GM19240 (cell line): ENCODE measurements at regions not wholly inside any gene's neighbourhood (a gene's known extent, or its start where the extent isn't known, plus 50 kb on each side); places are given as distances from the start of the nearest gene placed in this dataset.
"Not testable (repeated sequence)": the region's sequence is repeated elsewhere in the genome, so short reads cannot be mapped to it uniquely, and the experiment has no call there.

Experiments
- DNase-seq: peaks from one replicate; pipeline ENCODE4 v3.0.0; 2011; ENCODE audit warnings: low spot score; ENCODE audit not compliant: insufficient read length

DNA sequence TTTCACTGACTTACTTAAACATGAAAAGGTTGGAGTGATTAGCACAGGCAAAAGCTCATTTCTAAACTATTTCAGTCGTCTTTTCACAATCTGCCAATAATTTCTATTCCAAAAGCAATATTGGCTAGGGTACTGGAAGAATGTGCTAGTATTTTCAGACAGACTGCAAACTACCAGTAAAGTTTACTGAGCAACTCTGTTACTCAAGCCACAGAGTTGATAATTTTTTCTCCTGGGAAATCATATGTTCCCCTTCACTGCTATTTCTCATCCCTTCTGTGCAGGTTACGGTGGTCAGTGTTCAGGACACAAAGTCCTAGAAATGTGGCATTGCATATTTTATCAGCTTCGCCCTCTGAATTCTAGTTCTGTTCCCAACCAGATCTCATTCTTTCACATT lies 343.3 kb upstream of the TNC start:
- DNase-seq: no peak

GRCh38 chr9:115462623-115463022 lies 344.7 kb upstream of the TNC start:
- DNase-seq: no peak

GRCh38 chr9:115466756-115467155 lies 348.8 kb upstream of the TNC start:
- no peak for DNase-seq

DNA sequence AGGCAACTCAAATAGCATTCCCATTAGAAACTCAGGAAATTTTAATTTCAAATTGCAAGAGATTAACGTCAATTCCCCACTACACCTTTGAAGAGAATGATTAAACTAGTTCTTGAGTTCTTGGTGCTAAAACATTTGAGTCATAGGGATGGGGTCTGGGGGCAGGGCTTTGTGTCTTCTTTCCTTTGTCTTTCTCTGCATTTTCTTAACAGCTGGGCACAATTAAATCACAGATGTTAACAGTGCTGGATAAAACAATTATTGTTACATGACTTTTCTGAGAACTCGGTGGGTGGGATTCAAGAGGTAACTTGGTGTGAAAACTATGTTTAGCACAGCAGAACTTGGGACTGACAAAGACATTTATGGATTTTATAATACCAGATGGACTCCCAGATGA lies 351.9 kb upstream of the TNC start:
- DNase-seq: no peak

- not testable (repeated sequence) for DNase-seq
Observed at GRCh38 chr9:115473032-115473431, 355.1 kb upstream of the TNC start.

GRCh38 chr9:115481769-115482168 lies 363.8 kb upstream of the TNC start:
- no peak for DNase-seq

DNA sequence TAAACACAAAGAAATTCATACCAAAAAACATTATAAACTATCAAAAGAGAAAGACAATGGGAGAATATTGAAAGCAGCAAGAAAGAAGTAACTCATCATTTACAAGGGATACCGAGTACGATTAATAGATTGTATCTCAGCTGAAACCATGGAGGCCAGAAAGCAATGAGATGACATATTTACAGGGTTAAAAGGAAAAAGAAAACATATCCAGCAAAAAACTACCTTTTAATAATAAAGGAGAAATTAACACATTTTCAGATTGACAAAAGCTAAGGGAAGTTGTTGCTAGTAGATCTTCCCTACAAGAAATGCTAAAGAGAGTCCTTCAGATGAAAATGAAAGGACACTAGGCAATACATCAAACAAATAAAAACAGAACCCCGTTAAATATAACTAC lies 364.8 kb upstream of the TNC start:
- no peak for DNase-seq

DNA sequence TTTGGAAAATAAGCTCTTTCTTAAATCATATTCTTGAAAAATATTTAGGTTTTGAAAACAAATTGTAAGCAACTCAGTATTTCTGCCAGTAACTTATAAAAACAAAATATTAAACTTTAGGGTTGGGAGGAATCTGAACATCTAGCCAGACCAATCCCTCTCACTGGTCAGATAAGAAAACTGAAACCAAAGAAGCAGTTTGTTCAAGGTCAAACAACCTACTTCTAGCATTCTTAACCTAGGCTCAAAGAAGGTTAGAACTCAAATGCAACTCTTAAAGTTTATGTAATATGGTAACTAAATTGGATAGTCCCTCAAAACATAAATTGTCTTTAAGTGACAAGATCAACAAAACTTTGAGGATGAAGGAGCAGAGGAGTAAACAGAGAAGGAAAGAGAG lies 374.9 kb upstream of the TNC start:
- no peak for DNase-seq

- DNase-seq: no peak
Observed at GRCh38 chr9:115494393-115494792, 376.4 kb upstream of the TNC start.

DNA sequence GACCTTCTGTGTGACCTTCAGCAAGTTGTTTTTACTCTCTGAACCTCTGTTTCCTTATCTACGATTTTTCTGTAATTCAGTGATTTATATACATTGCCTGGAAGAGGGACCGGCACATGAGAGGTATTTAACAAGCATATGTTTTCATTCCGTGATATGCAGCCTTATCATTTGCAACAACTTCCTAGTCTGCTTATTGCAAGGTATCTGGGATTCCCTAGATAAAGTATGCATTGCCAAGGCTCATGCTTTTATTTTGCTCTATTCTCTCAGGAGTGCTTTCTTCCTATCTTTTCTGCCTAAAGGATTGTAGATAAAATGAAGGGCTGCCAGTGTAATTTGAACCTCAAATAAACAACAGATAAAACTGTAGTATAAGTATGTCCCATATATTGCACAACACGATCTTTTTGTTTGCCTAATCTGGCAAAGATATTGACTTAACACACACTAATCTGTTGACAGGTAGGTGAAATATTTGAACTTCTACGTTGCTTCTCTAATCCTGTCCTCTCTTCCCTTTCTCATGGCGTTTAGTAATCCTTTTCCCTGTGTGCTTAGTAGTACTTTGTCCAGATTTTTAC lies 377.2 kb upstream of the TNC start:
- DNase-seq: no peak

DNA sequence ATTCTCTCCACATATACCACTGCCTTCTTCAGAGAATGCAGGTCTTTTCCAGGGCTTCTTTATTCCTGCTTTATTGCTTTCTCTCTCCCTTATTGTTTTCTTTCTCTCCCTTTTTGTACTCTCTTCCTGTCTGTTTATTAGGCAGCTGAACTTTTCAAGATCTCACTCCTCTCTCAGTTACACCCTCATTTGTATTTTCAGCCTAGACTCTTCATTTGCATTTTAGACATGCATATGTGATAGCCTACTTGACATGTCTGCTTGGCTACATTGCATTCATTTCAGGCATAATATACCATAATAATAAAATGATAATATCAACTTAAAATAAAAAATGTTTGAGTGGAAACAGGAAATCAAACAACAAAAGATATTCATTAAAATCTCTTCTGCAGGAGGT lies 377.9 kb upstream of the TNC start:
- DNase-seq: no peak

- DNase-seq: no peak
Observed at GRCh38 chr9:115498303-115498702, 380.3 kb upstream of the TNC start.

DNA sequence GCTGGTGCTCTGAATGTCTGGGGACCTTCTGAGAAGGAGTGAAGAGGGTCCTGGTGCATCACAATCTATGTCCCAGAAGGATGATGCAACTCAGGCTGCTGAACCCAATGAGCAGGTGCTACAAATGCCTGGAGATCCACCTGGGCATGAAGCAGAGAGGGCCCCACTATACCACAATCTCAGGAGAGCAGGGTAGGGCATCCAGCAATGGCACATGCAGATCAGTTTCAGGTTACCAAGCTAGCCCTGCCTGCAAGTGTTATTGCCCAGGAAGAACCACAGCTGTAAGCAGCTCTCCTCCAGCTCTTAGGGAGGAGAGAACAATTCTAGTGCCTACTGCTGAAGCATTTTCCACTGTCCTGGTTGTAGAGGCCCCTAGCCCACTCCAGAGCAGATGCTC lies 389.2 kb upstream of the TNC start:
- DNase-seq: no peak

DNA sequence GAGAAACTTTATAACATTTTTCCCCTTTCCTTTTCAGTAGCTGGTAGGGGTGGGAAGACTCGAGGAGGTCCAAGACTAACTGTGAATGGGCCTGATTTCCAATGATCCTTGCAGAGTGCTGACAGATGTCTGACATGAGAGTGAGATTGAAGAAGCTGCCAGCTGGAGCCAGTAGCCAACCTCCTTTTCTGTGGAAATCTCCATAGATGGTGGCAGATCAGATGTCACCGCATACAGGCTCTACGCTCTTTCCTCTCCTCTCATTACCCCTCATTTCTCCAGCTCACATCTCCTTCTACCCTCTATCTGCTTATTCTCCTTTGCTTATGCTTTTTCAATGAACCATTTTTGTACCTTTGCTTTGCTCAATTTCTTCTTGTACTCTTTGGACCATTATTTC lies 395.2 kb upstream of the TNC start:
- no peak for DNase-seq

GRCh38 chr9:115514454-115514853 lies 396.5 kb upstream of the TNC start:
- no peak for DNase-seq

DNA sequence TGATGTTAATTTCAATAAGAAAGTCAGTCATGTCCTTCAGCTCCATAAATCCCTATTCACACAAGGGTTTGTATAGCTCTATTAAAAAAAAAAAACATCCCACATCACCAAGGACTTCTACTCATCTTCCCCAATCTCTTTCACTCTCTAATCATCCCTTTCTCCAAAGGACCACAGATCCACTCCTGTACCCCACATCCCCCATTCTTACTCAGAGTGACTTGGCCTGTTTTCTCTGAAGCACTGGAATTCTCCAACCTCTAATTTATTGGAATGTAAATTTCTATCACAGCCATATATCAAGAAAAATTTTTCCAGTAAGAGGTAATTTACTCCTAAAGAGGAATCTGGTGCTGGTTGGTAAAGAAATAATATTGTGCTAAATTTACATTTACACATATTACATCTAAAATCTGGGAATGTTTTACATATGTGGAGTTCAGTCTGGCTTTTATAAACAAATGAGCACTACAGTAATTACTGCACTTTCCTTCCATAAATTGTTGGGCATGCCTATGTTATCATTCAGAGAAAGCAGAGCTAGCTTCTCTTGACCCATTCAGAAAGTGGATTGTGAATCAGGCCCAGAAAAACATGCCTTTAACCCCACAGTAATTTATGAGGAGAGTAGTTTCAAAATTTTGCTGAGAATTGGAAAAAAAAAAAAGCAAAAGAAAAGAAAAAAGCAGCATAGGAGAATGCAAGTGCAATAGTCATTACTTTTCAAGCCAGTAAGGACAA lies 399.5 kb upstream of the TNC start:
- DNase-seq: no peak

DNA sequence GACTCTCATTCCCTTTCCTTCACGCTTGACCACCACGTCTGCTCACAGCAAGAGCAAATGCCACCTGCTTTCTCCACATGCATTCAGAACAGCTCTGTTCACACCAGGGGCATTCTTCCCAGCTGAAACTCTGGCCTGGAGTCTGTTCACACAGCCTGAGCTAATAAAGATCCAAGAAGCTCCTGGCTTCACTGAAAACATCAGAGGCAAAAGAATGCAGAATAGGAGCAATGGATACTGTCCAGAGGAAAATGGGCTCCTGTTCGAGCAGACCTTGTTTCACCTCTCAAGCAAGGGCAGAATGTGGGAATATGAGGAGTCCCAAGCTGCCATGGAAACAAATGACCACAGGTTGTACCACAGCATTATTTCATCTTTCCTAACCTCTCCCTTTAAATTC lies 402.7 kb upstream of the TNC start:
- no peak for DNase-seq

GRCh38 chr9:115522912-115523311 lies 405.0 kb upstream of the TNC start:
- DNase-seq: no peak

- DNase-seq: peak; percentile 4
Observed at GRCh38 chr9:115524453-115525059, 406.6 kb upstream of the TNC start.

- no peak for DNase-seq
Observed at GRCh38 chr9:115525111-115526058, 407.4 kb upstream of the TNC start.

DNA sequence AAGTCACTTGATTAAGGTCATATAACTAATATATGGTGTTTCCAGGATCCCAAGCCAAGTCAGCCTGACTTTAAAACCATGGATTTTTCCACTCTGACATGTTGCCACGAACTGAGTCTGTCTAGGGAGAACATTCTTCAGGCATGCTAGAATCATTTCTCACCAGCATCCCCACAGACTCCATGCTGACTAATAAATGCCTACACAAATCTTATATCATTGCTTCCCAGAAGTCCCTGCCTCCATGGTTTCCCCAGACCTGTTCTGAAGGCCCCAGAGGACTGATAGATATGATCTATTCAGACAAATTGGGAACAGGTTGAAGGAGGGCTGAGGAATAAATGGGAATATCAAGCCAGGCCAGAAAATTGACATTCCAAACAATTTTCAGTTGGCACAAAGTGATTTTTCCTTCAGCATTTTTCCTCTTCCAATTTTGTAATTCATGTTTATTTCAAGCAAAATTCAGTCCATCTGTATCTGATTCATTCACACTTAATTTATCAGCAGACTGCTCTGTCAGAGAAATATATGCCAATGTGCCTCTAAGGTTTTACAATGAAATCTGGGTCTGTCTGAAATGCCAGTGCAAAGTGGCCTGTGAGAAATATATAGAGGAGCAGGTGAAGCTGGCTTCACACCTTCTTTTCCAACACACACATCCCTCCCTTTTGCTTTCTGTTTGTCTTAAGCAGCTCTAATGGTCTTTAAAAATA lies 413.6 kb upstream of the TNC start:
- no peak for DNase-seq
